Neural progenitor cell (in vitro differentiated cells): ENCODE measurements at regions not wholly inside any gene's neighbourhood (a gene's known extent, or its start where the extent isn't known, plus 50 kb on each side); places are given as distances from the start of the nearest gene placed in this dataset.

Experiments used
- EZH2 ChIP-seq: fragments of 200-600 bp; sonication (generic); IDR thresholded peaks from 2 replicates; pipeline ENCODE4 v1.6.1; 2017; ENCODE audit warnings: antibody characterized with exemption, mild to moderate bottlenecking, moderate library complexity
- TF ChIP-seq, protein P1 (sequence below): fragments of 200-600 bp; sonication (generic); IDR thresholded peaks from 2 replicates; pipeline ENCODE4 v1.5.1; 2017; ENCODE audit warnings: antibody characterized with exemption, mild to moderate bottlenecking

DNA sequence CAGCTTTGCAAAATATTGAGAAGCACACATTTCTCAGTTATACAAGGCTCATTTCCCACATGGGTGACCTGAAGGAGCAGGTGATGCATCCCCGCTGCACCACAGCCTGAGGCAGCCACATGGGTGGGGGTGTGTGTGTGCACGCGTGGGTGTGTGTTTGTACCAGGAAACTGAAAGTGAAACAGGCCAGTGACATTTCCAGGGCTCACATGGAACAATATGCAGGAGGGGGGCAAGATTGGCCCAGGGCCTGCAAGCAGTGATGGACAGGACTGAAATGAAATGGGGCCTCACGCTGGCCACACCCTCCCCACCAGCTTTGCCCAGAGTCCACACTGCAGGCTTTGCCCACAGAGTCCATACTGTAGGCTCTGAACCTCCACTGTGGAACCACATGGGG lies 154.2 kb upstream of the PARP11 start:
- TF ChIP-seq, protein P1, sequence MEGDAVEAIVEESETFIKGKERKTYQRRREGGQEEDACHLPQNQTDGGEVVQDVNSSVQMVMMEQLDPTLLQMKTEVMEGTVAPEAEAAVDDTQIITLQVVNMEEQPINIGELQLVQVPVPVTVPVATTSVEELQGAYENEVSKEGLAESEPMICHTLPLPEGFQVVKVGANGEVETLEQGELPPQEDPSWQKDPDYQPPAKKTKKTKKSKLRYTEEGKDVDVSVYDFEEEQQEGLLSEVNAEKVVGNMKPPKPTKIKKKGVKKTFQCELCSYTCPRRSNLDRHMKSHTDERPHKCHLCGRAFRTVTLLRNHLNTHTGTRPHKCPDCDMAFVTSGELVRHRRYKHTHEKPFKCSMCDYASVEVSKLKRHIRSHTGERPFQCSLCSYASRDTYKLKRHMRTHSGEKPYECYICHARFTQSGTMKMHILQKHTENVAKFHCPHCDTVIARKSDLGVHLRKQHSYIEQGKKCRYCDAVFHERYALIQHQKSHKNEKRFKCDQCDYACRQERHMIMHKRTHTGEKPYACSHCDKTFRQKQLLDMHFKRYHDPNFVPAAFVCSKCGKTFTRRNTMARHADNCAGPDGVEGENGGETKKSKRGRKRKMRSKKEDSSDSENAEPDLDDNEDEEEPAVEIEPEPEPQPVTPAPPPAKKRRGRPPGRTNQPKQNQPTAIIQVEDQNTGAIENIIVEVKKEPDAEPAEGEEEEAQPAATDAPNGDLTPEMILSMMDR, result no peak
- TF ChIP-seq EZH2, result no peak
